ENCODE measurements at regions not wholly inside any gene's neighbourhood (a gene's known extent, or its start where the extent isn't known, plus 50 kb on each side); places are given as distances from the start of the nearest gene placed in this dataset.

GRCh38 chrX:13899607-13900006 is 82.7 kb upstream of the GPM6B start:
- POLR2A ChIA-PET = no interaction called here
- no peak for FAIRE-seq
- no peak for TF ChIP-seq HES4 (CRISPR knock-in tag; IDR thresholded peaks at IDR 0.05; ENCODE audit: borderline replicate concordance)
- no TSS peak for BruUV-seq (replicated peaks)
- in situ Hi-C loops (cut with HindIII; ENCODE audit: extremely low pct_ligation_motif_present, low pct_unique_long_range_greater_than_20kb) = no loop called here
- CTCF ChIA-PET (ENCODE audit: low intra/inter-chr PET ratio, low total read pairs) = no interaction called here
- intact Hi-C loops (cut with micrococcal nuclease; ENCODE audit: unreplicated experiment) = no loop called here
- Histone ChIP-seq H3K4me3 (replicated peaks in 1 of 3; ENCODE audit: insufficient read depth in 1 of 3, low read depth in 2 of 3, low read length in 3 of 3) (no peak overlapping the region), H3K9me3 (ENCODE audit: low read length) (no peaks in the 10 kb centered on the region), H3K4me1 (ENCODE audit: insufficient read depth, low read length) (no peaks in the 10 kb centered on the region), H2AFZ (ENCODE audit: low read length) (no peak overlapping the region), H3K79me2 (ENCODE audit: insufficient read depth, low read length) (no peaks in the 10 kb centered on the region), H3K9ac (ENCODE audit: insufficient read depth, low read depth, low read length) (no peak overlapping the region), H3K27ac (ENCODE audit: extremely low read length, insufficient read depth, low read length) (no peak overlapping the region), H4K20me1 (ENCODE audit: insufficient read depth, low read length) (no peaks in the 10 kb centered on the region), H3K36me3 (replicated peaks in 1 of 2; ENCODE audit: control insufficient read depth in 1 of 2, insufficient read depth in 2 of 2, low read length in 2 of 2) (no peaks in the 10 kb centered on the region), H3K4me2 (ENCODE audit: low read depth, low read length) (no peak overlapping the region), H3K27me3 (ENCODE audit: control insufficient read depth in 1 of 2, insufficient read depth in 2 of 2, low read length in 2 of 2) (no peaks in the 10 kb centered on the region)
- no peak for ATAC-seq
- DNase-seq (ENCODE audit: low spot score) = no peak
- WGBS (ENCODE audit: low lambda C conversion rate) = 43% methylated on average over 5 of the region's 6 CpGs

GRCh38 chrX:13898603-13899002 is 81.7 kb upstream of the GPM6B start:
- Histone ChIP-seq H4K20me1 (ENCODE audit: insufficient read depth, low read length) (no peaks in the 10 kb centered on the region), H3K9ac (ENCODE audit: insufficient read depth, low read depth, low read length) (no peak overlapping the region), H3K79me2 (ENCODE audit: insufficient read depth, low read length) (no peaks in the 10 kb centered on the region), H3K4me1 (ENCODE audit: insufficient read depth, low read length) (no peaks in the 10 kb centered on the region), H3K36me3 (replicated peaks in 1 of 2; ENCODE audit: control insufficient read depth in 1 of 2, insufficient read depth in 2 of 2, low read length in 2 of 2) (no peaks in the 10 kb centered on the region), H2AFZ (ENCODE audit: low read length) (no peak overlapping the region), H3K27me3 (ENCODE audit: control insufficient read depth in 1 of 2, insufficient read depth in 2 of 2, low read length in 2 of 2) (no peaks in the 10 kb centered on the region), H3K27ac (ENCODE audit: extremely low read length, insufficient read depth, low read length) (no peak overlapping the region), H3K4me3 (replicated peaks in 1 of 3; ENCODE audit: insufficient read depth in 1 of 3, low read depth in 2 of 3, low read length in 3 of 3) (no peak overlapping the region), H3K4me2 (ENCODE audit: low read depth, low read length) (no peak overlapping the region), H3K9me3 (ENCODE audit: low read length) (no peaks in the 10 kb centered on the region)
- DNase-seq (ENCODE audit: low spot score) (no peak), ATAC-seq (no peak), FAIRE-seq (no peak)
- POLR2A ChIA-PET = no interaction called here
- intact Hi-C loops (cut with micrococcal nuclease; ENCODE audit: unreplicated experiment) (no loop called here), in situ Hi-C loops (cut with HindIII; ENCODE audit: extremely low pct_ligation_motif_present, low pct_unique_long_range_greater_than_20kb) (no loop called here)
- 29% methylated on average over 4 of the region's 4 CpGs for WGBS (ENCODE audit: low lambda C conversion rate)
- CTCF ChIA-PET (ENCODE audit: low intra/inter-chr PET ratio, low total read pairs) = no interaction called here
- BruUV-seq (replicated peaks) = no TSS peak
- no peak for TF ChIP-seq ZNF788 (CRISPR knock-in tag; IDR thresholded peaks at IDR 0.05; ENCODE audit: borderline replicate concordance)
- no peak for TF ChIP-seq LBX2 (CRISPR knock-in tag; IDR thresholded peaks at IDR 0.05; ENCODE audit: borderline replicate concordance)
- TF ChIP-seq REST (IDR thresholded peaks at IDR 0.05; ENCODE audit: borderline replicate concordance in 1 of 2, low read depth in 1 of 2, low read length in 2 of 2) = no peak
- TF ChIP-seq ZNF614 (CRISPR knock-in tag; IDR thresholded peaks at IDR 0.05; ENCODE audit: borderline replicate concordance) = no peak
- no peak for TF ChIP-seq JDP2 (CRISPR knock-in tag; IDR thresholded peaks at IDR 0.05; ENCODE audit: borderline replicate concordance)
- TF ChIP-seq NFAT5 (CRISPR knock-in tag; IDR thresholded peaks at IDR 0.05) = no peak
- no peak for TF ChIP-seq PTBP1 (IDR thresholded peaks at IDR 0.05; ENCODE audit: low read depth, low read length, poor library complexity, severe bottlenecking)
- TF ChIP-seq ZNF460 (CRISPR knock-in tag; IDR thresholded peaks at IDR 0.05; ENCODE audit: borderline replicate concordance) = no peak

Measured in HepG2 (cell line).